HepG2 (cell line): ENCODE measurements at regions not wholly inside any gene's neighbourhood (a gene's known extent, or its start where the extent isn't known, plus 50 kb on each side); places are given as distances from the start of the nearest gene placed in this dataset.

ENCODE experiments used
- MIER2 ChIP-seq: IDR thresholded peaks from 2 replicates; pipeline ENCODE4 v1.6.1; 2016; ENCODE audit warnings: missing biosample characterization, missing genetic modification reagents
- PHF8 ChIP-seq: sonication (generic); formaldehyde crosslinking; IDR thresholded peaks from 2 replicates; pipeline ENCODE4 v1.5.0; 2020; ENCODE audit warnings: missing genetic modification reagents
- RBM39 ChIP-seq: fragments of 200-400 bp; formaldehyde crosslinking; IDR thresholded peaks from one replicate; pipeline ENCODE4 v1.6.1; 2018; ENCODE audit warnings: antibody characterized with exemption, mild to moderate bottlenecking, low read depth, low read length; ENCODE audit not compliant: poor library complexity, severe bottlenecking
- SRY ChIP-seq: sonication (generic); formaldehyde crosslinking; IDR thresholded peaks from 2 replicates; pipeline ENCODE4 v1.8.0; 2022; ENCODE audit warnings: mild to moderate bottlenecking, missing genetic modification reagents
- TBX2 ChIP-seq: sonication (generic); formaldehyde crosslinking; IDR thresholded peaks from 2 replicates; pipeline ENCODE4 v1.5.0; 2020; ENCODE audit warnings: missing genetic modification reagents, mild to moderate bottlenecking, borderline replicate concordance
- ZFP41 ChIP-seq: sonication (generic); formaldehyde crosslinking; IDR thresholded peaks from 2 replicates; pipeline ENCODE4 v1.4.0; 2020; ENCODE audit warnings: mild to moderate bottlenecking, missing genetic modification reagents, borderline replicate concordance
- ZNF205 ChIP-seq: IDR thresholded peaks from 2 replicates; pipeline ENCODE4 v1.6.1; 2018; ENCODE audit warnings: missing biosample characterization, missing genetic modification reagents
- ZNF251 ChIP-seq: sonication (generic); formaldehyde crosslinking; IDR thresholded peaks from 2 replicates; pipeline ENCODE4 v1.9.0; 2021; ENCODE audit warnings: mild to moderate bottlenecking, missing genetic modification reagents
- TF ChIP-seq, protein P1 (sequence below): sonication (generic); formaldehyde crosslinking; IDR thresholded peaks from 2 replicates; pipeline ENCODE4 v1.4.0; 2020; ENCODE audit warnings: mild to moderate bottlenecking, missing genetic modification reagents
- TF ChIP-seq, protein P2 (sequence below): sonication (generic); formaldehyde crosslinking; IDR thresholded peaks from 2 replicates; pipeline ENCODE4 v1.5.1; 2020; ENCODE audit warnings: missing genetic modification reagents, mild to moderate bottlenecking, borderline replicate concordance

DNA sequence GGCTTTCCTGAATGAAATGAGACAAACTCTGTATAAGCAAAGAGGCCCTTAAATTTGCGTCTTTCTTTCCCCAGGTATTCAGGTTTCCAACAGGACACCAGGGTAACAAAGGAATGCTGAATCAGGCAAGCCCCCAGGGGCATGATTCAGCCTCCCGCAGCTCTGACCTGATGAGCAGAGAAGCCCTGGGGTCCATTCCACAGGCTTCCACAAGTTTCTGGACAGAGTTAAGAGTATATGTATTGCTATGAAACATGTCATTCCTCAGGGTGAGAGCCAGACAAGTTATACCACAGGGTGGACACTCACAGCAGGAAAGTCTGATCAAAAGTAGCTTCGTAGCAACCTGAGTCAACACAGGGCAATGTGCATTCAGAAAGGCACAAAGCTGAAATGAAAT is 68.1 kb upstream of the CTNNB1 start (continued):
- TF ChIP-seq, protein P1, sequence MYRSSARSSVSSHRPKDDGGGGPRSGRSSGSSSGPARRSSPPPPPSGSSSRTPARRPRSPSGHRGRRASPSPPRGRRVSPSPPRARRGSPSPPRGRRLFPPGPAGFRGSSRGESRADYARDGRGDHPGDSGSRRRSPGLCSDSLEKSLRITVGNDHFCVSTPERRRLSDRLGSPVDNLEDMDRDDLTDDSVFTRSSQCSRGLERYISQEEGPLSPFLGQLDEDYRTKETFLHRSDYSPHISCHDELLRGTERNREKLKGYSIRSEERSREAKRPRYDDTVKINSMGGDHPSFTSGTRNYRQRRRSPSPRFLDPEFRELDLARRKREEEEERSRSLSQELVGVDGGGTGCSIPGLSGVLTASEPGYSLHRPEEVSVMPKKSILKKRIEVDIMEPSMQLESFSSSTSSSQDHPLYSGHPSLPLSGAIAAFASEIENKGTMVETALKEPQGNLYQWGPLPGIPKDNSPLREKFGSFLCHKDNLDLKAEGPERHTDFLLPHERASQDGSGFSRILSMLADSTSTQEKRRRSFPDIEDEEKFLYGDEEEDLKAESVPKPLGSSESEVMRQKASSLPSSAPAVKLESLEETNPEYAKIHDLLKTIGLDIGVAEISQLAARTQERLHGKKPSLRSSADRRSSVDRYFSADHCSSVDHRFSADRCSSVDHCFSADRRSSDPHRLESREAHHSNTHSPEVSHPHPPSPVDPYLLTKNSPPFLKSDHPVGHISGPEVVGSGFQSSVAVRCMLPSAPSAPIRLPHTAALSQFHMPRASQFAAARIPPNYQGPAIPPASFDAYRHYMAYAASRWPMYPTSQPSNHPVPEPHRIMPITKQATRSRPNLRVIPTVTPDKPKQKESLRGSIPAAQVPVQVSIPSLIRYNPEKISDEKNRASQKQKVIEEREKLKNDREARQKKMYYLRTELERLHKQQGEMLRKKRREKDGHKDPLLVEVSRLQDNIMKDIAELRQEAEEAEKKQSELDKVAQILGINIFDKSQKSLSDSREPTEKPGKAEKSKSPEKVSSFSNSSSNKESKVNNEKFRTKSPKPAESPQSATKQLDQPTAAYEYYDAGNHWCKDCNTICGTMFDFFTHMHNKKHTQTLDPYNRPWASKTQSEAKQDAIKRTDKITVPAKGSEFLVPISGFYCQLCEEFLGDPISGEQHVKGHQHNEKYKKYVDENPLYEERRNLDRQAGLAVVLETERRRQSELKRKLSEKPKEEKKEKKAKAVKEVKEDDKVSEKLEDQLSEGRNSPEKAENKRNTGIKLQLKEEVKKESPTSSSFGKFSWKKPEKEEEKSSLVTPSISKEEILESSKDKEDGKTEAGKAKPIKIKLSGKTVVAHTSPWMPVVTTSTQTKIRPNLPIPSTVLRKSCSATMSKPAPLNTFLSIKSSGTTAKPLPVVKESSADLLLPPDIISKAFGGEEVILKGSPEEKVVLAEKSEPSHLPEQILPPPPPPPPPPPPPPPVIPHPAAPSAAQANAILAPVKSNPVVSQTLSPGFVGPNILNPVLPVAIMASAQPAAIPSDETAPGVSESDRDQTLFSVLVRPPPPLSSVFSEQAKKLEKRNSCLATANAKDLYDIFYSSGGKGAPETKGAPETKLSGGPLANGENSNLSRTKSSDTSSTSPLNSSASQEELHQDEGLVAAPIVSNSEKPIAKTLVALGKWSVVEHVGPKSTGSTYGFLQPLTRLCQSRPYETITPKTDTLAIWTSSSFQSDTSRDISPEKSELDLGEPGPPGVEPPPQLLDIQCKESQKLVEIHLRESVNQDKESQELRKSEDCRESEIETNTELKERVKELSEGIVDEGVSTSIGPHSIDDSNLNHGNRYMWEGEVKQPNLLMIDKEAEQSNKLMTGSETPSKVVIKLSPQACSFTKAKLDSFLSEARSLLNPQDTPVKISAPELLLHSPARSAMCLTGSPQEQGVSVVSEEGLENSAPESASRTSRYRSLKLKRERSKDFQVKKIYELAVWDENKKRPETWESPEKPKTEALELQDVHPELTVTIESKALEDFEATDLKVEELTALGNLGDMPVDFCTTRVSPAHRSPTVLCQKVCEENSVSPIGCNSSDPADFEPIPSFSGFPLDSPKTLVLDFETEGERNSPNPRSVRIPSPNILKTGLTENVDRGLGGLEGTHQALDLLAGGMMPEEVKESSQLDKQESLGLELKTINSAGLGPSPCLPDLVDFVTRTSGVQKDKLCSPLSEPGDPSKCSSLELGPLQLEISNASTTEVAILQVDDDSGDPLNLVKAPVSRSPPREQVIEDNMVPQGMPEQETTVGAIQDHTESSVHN (CRISPR knock-in tag), result no peak
- no peak for TF ChIP-seq TBX2 (CRISPR knock-in tag)
- TF ChIP-seq MIER2 (CRISPR knock-in tag), result no peak
- TF ChIP-seq PHF8 (CRISPR knock-in tag), result no peak
- no peak for TF ChIP-seq ZNF251 (CRISPR knock-in tag)
- TF ChIP-seq SRY, result no peak
- TF ChIP-seq ZFP41, result no peak
- no peak for TF ChIP-seq ZNF205 (CRISPR knock-in tag)
- TF ChIP-seq, protein P2, sequence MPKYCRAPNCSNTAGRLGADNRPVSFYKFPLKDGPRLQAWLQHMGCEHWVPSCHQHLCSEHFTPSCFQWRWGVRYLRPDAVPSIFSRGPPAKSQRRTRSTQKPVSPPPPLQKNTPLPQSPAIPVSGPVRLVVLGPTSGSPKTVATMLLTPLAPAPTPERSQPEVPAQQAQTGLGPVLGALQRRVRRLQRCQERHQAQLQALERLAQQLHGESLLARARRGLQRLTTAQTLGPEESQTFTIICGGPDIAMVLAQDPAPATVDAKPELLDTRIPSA (CRISPR knock-in tag), result no peak
- TF ChIP-seq RBM39, result no peak
